D721Med (cell line): ENCODE measurements at regions not wholly inside any gene's neighbourhood (a gene's known extent, or its start where the extent isn't known, plus 50 kb on each side); places are given as distances from the start of the nearest gene placed in this dataset.

Source experiments
- DNase-seq: peaks from one replicate; pipeline ENCODE4 v3.0.0; 2011; ENCODE audit warnings: low spot score; ENCODE audit not compliant: insufficient read length
- FAIRE-seq: peaks from 2 replicates; lab custom pipeline; 2011; peaks lifted over from hg19 to GRCh38; lab: Jason Lieb, UNC
- CTCF ChIP-seq: IDR thresholded peaks from 2 replicates; pipeline ENCODE4 v1.5.1; 2012; ENCODE audit warnings: mild to moderate bottlenecking, control low read depth; ENCODE audit not compliant: insufficient read depth; ENCODE audit errors: missing control alignments

- TF ChIP-seq CTCF: no peak
- DNase-seq (no peak), FAIRE-seq (no peak)
Observed at GRCh38 chr12:78555802-78556201, 308.8 kb upstream of the SYT1 start.

- FAIRE-seq (peak; percentile 48), DNase-seq (no peak)
- TF ChIP-seq CTCF: no peak
Observed at GRCh38 chr12:78556651-78557050, 307.9 kb upstream of the SYT1 start.

GRCh38 chr12:78559416-78559815, 305.2 kb upstream of the SYT1 start:
- FAIRE-seq (no peak), DNase-seq (no peak)
- TF ChIP-seq CTCF: no peak

- peak; percentile 99 for FAIRE-seq
- TF ChIP-seq CTCF: no peak
- no peak for DNase-seq
Observed at GRCh38 chr12:78559886-78560285, 304.7 kb upstream of the SYT1 start.

GRCh38 chr12:78560633-78561032, 303.9 kb upstream of the SYT1 start:
- DNase-seq: no peak
- FAIRE-seq: no peak
- no peak for TF ChIP-seq CTCF

GRCh38 chr12:78562368-78563205, 302.0 kb upstream of the SYT1 start:
- peak; percentile 32 for TF ChIP-seq CTCF
- no peak for DNase-seq
- no peak for FAIRE-seq

GRCh38 chr12:78563826-78564225, 300.7 kb upstream of the SYT1 start:
- FAIRE-seq: no peak
- no peak for TF ChIP-seq CTCF
- DNase-seq: no peak
